Panc1 (cell line): ENCODE measurements at regions not wholly inside any gene's neighbourhood (a gene's known extent, or its start where the extent isn't known, plus 50 kb on each side); places are given as distances from the start of the nearest gene placed in this dataset.

Experiments used
- CTCF ChIP-seq: fragments of 450-650 bp; IDR thresholded peaks from 2 replicates; pipeline ENCODE4 v1.5.1; 2017; ENCODE audit warnings: mild to moderate bottlenecking
- POLR2AphosphoS5 ChIP-seq: IDR thresholded peaks from 2 replicates; pipeline ENCODE4 v1.6.1; 2012; ENCODE audit warnings: mild to moderate bottlenecking, low read depth, low read length, moderate library complexity
- REST ChIP-seq, 2 experiments: IDR thresholded peaks; 2 replicates each; pipeline ENCODE4 v1.6.1; 2011 to 2012; ENCODE audit warnings: low read depth in 2 of 2, control low read depth in 1 of 2, low read length in 1 of 2, mild to moderate bottlenecking in 1 of 2, moderate library complexity in 1 of 2; ENCODE audit not compliant: insufficient read depth in 1 of 2
- SIN3A ChIP-seq: IDR thresholded peaks from 2 replicates; pipeline ENCODE4 v1.6.1; 2012; ENCODE audit warnings: low read depth, mild to moderate bottlenecking, low read length, moderate library complexity, borderline replicate concordance; ENCODE audit not compliant: insufficient read depth

- TF ChIP-seq CTCF (no peak), POLR2AphosphoS5 (no peak), REST (IDR thresholded peaks at IDR 0.05; ENCODE audit: insufficient read depth in 1 of 2, low read depth in 2 of 2, low read length in 1 of 2) (no peak), SIN3A (no peak)
Observed at GRCh38 chr1:195337646-195338045, 1270.6 kb downstream of the KCNT2 start.
